ENCODE measurements at regions not wholly inside any gene's neighbourhood (a gene's known extent, or its start where the extent isn't known, plus 50 kb on each side); places are given as distances from the start of the nearest gene placed in this dataset.
"Not testable (repeated sequence)": the region's sequence is repeated elsewhere in the genome, so short reads cannot be mapped to it uniquely, and the experiment has no call there.

DNA sequence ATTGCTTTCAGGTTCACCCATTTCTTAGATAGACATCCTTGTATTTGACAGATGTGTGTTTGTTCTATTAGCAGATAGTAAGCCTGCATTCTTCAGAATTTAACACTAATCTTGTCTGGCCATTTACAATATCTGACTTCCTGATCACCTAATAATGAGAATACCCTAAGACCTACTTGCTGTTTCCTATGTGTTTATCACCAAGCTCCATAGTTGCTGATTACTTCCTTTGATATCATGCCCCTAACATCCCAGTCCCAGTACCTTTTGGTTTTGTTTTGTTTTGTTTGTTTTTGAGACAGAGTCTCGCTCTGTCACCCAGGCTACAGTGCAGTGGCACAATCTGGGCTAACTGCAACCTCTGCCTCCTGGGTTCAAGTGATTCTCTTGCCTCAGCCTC, 143.6 kb upstream of the DST start:
- ATAC-seq: no peak
- Mint-ChIP-seq H3K9me3 (peaks cover 19% of the 10 kb centered on the region), H3K4me1 (peaks cover 22% of the 10 kb centered on the region), H3K27ac (peak overlapping the region; percentile 8; the same call in 1 of the 2 replicates), H3K36me3 (ENCODE audit: low read depth) (peaks cover 42% of the 10 kb centered on the region), H3K27me3 (ENCODE audit: insufficient read depth, low read depth, poor library complexity) (peaks cover 2% of the 10 kb centered on the region), H3K4me3 (no peak overlapping the region)
- H3K4me1 ChIP-seq (ENCODE audit: insufficient read depth): peaks cover 12% of the 10 kb centered on the region
- H3K4me2 ChIP-seq: peak overlapping the region; percentile 72; the same call in 1 of the 2 replicates
- H3K4me3 ChIP-seq: peak overlapping the region; percentile 56; the same call in 1 of the 2 replicates
- H3K36me3 ChIP-seq (ENCODE audit: insufficient read depth): no peaks in the 10 kb centered on the region
- H3K79me2 ChIP-seq (replicated peaks; ENCODE audit: insufficient read depth): peaks cover 70% of the 10 kb centered on the region
- H3K9me2 ChIP-seq (ENCODE audit: insufficient read depth): no peaks in the 10 kb centered on the region
- DNase-seq (ENCODE audit: low spot score): no peak
- peak overlapping the region; percentile 56; the same call in 1 of the 2 replicates for H3K27ac ChIP-seq (ENCODE audit: low read depth)
- H2AFZ ChIP-seq: no peak overlapping the region
- no peaks in the 10 kb centered on the region; the same call in 1 of the 2 replicates for H4K20me1 ChIP-seq (replicated peaks; ENCODE audit: insufficient read depth)
- H3K27me3 ChIP-seq (ENCODE audit: insufficient read depth): no peaks in the 10 kb centered on the region
- TF ChIP-seq JUNB (IDR thresholded peaks at IDR 0.05; ENCODE audit: unreplicated experiment): no peak
- TF ChIP-seq ZNF331 (CRISPR knock-in tag; IDR thresholded peaks at IDR 0.05; ENCODE audit: low read depth): no peak
- TF ChIP-seq EZH2phosphoT487 (IDR thresholded peaks at IDR 0.05; ENCODE audit: unreplicated experiment): no peak
- no peak for TF ChIP-seq CREB1 (CRISPR knock-in tag; IDR thresholded peaks at IDR 0.05; ENCODE audit: low read depth)
- TF ChIP-seq REST (IDR thresholded peaks at IDR 0.05; ENCODE audit: unreplicated experiment): no peak
- TF ChIP-seq, protein P1, sequence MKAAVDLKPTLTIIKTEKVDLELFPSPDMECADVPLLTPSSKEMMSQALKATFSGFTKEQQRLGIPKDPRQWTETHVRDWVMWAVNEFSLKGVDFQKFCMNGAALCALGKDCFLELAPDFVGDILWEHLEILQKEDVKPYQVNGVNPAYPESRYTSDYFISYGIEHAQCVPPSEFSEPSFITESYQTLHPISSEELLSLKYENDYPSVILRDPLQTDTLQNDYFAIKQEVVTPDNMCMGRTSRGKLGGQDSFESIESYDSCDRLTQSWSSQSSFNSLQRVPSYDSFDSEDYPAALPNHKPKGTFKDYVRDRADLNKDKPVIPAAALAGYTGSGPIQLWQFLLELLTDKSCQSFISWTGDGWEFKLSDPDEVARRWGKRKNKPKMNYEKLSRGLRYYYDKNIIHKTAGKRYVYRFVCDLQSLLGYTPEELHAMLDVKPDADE (IDR thresholded peaks at IDR 0.05): no peak
- TF ChIP-seq, protein P2, sequence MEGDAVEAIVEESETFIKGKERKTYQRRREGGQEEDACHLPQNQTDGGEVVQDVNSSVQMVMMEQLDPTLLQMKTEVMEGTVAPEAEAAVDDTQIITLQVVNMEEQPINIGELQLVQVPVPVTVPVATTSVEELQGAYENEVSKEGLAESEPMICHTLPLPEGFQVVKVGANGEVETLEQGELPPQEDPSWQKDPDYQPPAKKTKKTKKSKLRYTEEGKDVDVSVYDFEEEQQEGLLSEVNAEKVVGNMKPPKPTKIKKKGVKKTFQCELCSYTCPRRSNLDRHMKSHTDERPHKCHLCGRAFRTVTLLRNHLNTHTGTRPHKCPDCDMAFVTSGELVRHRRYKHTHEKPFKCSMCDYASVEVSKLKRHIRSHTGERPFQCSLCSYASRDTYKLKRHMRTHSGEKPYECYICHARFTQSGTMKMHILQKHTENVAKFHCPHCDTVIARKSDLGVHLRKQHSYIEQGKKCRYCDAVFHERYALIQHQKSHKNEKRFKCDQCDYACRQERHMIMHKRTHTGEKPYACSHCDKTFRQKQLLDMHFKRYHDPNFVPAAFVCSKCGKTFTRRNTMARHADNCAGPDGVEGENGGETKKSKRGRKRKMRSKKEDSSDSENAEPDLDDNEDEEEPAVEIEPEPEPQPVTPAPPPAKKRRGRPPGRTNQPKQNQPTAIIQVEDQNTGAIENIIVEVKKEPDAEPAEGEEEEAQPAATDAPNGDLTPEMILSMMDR (conservative IDR thresholded peaks at IDR 0.05; ENCODE audit: low read depth in 2 of 2): no peak
- TF ChIP-seq STAT1 (IDR thresholded peaks at IDR 0.05; ENCODE audit: unreplicated experiment): no peak
- peaks cover 9% of the 10 kb centered on the region; the same call in 1 of the 2 replicates for H3F3A ChIP-seq (replicated peaks; ENCODE audit: low read depth)

- peaks cover 16% of the 10 kb centered on the region for H3K4me1 Mint-ChIP-seq
- H3K9me3 Mint-ChIP-seq: peaks cover 22% of the 10 kb centered on the region
- H3F3A ChIP-seq (replicated peaks; ENCODE audit: low read depth); H3K27me3 ChIP-seq (ENCODE audit: insufficient read depth); H3K27me3 Mint-ChIP-seq (ENCODE audit: insufficient read depth, low read depth, poor library complexity); H3K36me3 ChIP-seq (ENCODE audit: insufficient read depth); H4K20me1 ChIP-seq (replicated peaks; ENCODE audit: insufficient read depth); H3K9me2 ChIP-seq (ENCODE audit: insufficient read depth); ATAC-seq; H2AFZ ChIP-seq; H3K4me1 ChIP-seq (ENCODE audit: insufficient read depth): not testable (repeated sequence)
- peak overlapping the region; percentile 49; the same call in 2 of the 3 replicates for H3K4me3 Mint-ChIP-seq
- peak overlapping the region; percentile 78; the same call in 1 of the 2 replicates for H3K27ac Mint-ChIP-seq
- Histone ChIP-seq H3K79me2 (replicated peaks; ENCODE audit: insufficient read depth) (peaks cover 63% of the 10 kb centered on the region), H3K4me2 (peak overlapping the region; percentile 72), H3K27ac (ENCODE audit: low read depth) (peak overlapping the region; percentile 50; the same call in 1 of the 2 replicates), H3K4me3 (peak overlapping the region; percentile 56)
- peaks cover 45% of the 10 kb centered on the region for H3K36me3 Mint-ChIP-seq (ENCODE audit: low read depth)
- DNase-seq (ENCODE audit: low spot score): peak; percentile 53
These were observed 142.8 kb upstream of the DST start for GRCh38 chr6:56785536-56785935.

DNA sequence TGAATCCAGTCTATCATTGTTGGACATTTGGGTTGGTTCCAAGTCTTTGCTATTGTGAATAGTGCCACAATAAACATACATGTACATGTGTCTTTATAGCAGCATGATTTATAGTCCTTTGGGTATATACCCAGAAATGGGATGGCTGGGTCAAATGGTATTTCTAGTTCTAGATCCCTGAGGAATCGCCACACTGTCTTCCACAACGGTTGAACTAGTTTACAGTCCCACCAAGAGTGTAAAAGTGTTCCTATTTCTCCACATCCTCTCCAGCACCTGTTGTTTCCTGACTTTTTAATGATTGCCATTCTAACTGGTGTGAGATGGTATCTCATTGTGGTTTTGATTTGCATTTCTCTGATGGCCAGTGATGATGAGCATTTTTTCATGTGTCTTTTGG, 137.4 kb upstream of the DST start:
- H2AFZ ChIP-seq; H4K20me1 ChIP-seq (replicated peaks; ENCODE audit: insufficient read depth); H3K4me3 Mint-ChIP-seq; ATAC-seq; H3K36me3 ChIP-seq (ENCODE audit: insufficient read depth); H3K4me3 ChIP-seq; H3K27ac Mint-ChIP-seq; H3K27me3 ChIP-seq (ENCODE audit: insufficient read depth); H3K9me2 ChIP-seq (ENCODE audit: insufficient read depth); H3K27me3 Mint-ChIP-seq (ENCODE audit: insufficient read depth, low read depth, poor library complexity); H3K4me2 ChIP-seq; H3K27ac ChIP-seq (ENCODE audit: low read depth); H3F3A ChIP-seq (replicated peaks; ENCODE audit: low read depth); DNase-seq (ENCODE audit: low spot score): not testable (repeated sequence)
- peaks cover 32% of the 10 kb centered on the region for H3K36me3 Mint-ChIP-seq (ENCODE audit: low read depth)
- peaks cover 24% of the 10 kb centered on the region for H3K9me3 Mint-ChIP-seq
- Histone ChIP-seq H3K79me2 (replicated peaks; ENCODE audit: insufficient read depth) (peaks cover 32% of the 10 kb centered on the region), H3K4me1 (ENCODE audit: insufficient read depth) (peaks cover 22% of the 10 kb centered on the region)
- H3K4me1 Mint-ChIP-seq: peaks cover 19% of the 10 kb centered on the region

- not testable (repeated sequence) for DNase-seq (ENCODE audit: low spot score); H3K27me3 Mint-ChIP-seq (ENCODE audit: insufficient read depth, low read depth, poor library complexity); H3F3A ChIP-seq (replicated peaks; ENCODE audit: low read depth); H3K4me3 ChIP-seq; H3K4me3 Mint-ChIP-seq; H3K36me3 ChIP-seq (ENCODE audit: insufficient read depth); H4K20me1 ChIP-seq (replicated peaks; ENCODE audit: insufficient read depth); ATAC-seq; H3K4me2 ChIP-seq; H2AFZ ChIP-seq; H3K27me3 ChIP-seq (ENCODE audit: insufficient read depth); H3K27ac ChIP-seq (ENCODE audit: low read depth); H3K9me2 ChIP-seq (ENCODE audit: insufficient read depth); H3K27ac Mint-ChIP-seq
- Mint-ChIP-seq H3K4me1 (peaks cover 29% of the 10 kb centered on the region), H3K9me3 (peaks cover 14% of the 10 kb centered on the region), H3K36me3 (ENCODE audit: low read depth) (peaks cover 21% of the 10 kb centered on the region; the same call in 2 of the 3 replicates)
- peaks cover 32% of the 10 kb centered on the region for H3K4me1 ChIP-seq (ENCODE audit: insufficient read depth)
- peaks cover 33% of the 10 kb centered on the region for H3K79me2 ChIP-seq (replicated peaks; ENCODE audit: insufficient read depth)
These were observed 135.8 kb upstream of the DST start for GRCh38 chr6:56778503-56778902.

Measured in GM23338 (cell line).